Left ventricle myocardium inferior (tissue), 1 donor: ENCODE measurements at regions not wholly inside any gene's neighbourhood (a gene's known extent, or its start where the extent isn't known, plus 50 kb on each side); places are given as distances from the start of the nearest gene placed in this dataset.
"Not testable (repeated sequence)": the region's sequence is repeated elsewhere in the genome, so short reads cannot be mapped to it uniquely, and the experiment has no call there.

Experiments
- DNase-seq: peaks from one replicate; pipeline ENCODE4 v3.0.0-alpha.2; 2020
- H3K27ac ChIP-seq: fragments of 200-600 bp; replicated peaks from 2 replicates; pipeline ENCODE4 v1.8.0; 2021
- H3K27me3 ChIP-seq: fragments of 200-600 bp; 2 replicates; pipeline ENCODE4 v1.8.0; 2021; ENCODE audit warnings: low read depth
- H3K36me3 ChIP-seq: fragments of 200-600 bp; 2 replicates; pipeline ENCODE4 v1.8.0; 2021
- H3K4me1 ChIP-seq: fragments of 200-600 bp; 2 replicates; pipeline ENCODE4 v1.8.0; 2021
- H3K4me3 ChIP-seq: fragments of 200-600 bp; 2 replicates; pipeline ENCODE4 v1.8.0; 2021; ENCODE audit warnings: mild to moderate bottlenecking, moderate library complexity
- H3K9me3 ChIP-seq: fragments of 200-600 bp; replicated peaks from 2 replicates; pipeline ENCODE4 v1.8.0; 2021
- intact Hi-C: fragments of 100-400 bp; cut with micrococcal nuclease; formaldehyde crosslinking; loops from one replicate; pipeline ENCODE4 v1.11.0; 2022
- TF ChIP-seq, protein P1 (sequence below): fragments of 200-600 bp; IDR thresholded peaks from 2 replicates; pipeline ENCODE4 v1.8.0; 2021; ENCODE audit warnings: antibody characterized with exemption, mild to moderate bottlenecking, borderline replicate concordance
- donor health status: DM: no; HTN: yes; CAD: no; lungs with severe emphysema.

DNA sequence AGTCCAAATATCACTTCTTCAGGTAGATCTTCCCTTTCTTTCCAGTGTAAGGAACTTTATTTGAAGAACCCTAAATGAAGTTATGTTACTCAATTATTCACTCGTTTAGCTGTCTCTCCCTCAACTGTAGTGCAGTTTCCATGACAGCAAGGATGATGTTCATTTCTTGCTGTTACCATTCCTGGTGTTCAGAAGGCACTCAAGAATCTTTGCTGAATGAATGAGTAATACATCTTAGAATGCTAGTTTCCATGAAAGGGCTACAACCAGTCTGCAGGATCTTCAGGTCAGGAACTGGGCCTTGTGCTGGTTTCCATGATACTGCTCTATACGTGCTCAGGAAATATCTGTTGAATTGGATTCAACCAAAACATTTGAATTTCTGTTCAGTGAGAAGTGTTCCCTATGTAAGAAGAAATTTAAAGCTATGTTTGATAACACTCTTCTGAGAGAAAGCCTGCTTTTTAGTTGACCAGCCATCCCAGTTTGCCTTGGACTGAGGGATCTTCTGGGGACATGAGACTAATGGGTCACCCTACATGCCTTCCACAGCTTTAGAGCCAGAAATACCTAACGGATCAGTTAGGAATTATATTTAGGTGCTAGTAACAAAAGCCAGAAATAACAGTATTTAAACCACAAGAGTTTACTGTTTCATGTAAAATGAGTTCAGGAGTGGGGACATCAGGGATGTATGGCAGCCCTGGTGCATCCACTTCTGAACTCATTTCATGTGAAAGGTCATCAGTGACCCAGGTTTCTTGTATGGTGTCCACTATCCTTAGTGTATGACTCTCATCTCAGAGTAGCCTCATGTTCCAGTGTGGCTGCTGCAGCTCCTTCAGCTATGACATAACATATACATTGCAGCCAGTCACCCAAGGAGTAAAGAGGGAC lies 500.1 kb upstream of the SGCD start:
- Histone ChIP-seq H3K4me3 (no peak overlapping the region), H3K27ac (no peak overlapping the region), H3K36me3 (no peaks in the 10 kb centered on the region), H3K9me3 (no peaks in the 10 kb centered on the region), H3K27me3 (no peaks in the 10 kb centered on the region), H3K4me1 (no peaks in the 10 kb centered on the region)
- intact Hi-C loops: no loop called here
- TF ChIP-seq, protein P1, sequence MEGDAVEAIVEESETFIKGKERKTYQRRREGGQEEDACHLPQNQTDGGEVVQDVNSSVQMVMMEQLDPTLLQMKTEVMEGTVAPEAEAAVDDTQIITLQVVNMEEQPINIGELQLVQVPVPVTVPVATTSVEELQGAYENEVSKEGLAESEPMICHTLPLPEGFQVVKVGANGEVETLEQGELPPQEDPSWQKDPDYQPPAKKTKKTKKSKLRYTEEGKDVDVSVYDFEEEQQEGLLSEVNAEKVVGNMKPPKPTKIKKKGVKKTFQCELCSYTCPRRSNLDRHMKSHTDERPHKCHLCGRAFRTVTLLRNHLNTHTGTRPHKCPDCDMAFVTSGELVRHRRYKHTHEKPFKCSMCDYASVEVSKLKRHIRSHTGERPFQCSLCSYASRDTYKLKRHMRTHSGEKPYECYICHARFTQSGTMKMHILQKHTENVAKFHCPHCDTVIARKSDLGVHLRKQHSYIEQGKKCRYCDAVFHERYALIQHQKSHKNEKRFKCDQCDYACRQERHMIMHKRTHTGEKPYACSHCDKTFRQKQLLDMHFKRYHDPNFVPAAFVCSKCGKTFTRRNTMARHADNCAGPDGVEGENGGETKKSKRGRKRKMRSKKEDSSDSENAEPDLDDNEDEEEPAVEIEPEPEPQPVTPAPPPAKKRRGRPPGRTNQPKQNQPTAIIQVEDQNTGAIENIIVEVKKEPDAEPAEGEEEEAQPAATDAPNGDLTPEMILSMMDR: no peak
- DNase-seq: no peak

DNA sequence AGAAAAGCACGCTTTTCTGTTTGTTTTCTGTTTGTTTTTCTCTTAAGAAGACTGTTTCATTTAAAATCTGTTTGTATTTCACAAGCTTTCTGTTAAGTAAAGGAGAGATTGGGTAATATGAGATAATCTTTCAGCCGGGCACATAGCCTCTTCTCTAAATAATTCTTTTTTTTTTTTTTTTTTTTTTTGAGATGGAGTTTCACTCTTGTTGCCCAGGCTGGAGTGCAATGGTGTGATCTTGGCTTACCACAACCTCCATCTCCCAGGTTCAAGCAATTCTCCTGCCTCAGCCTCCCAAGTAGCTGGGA lies 499.5 kb upstream of the SGCD start:
- DNase-seq, H3K4me1 ChIP-seq, H3K4me3 ChIP-seq, H3K27ac ChIP-seq, H3K9me3 ChIP-seq, intact Hi-C loops, H3K27me3 ChIP-seq, H3K36me3 ChIP-seq: not testable (repeated sequence)

DNA sequence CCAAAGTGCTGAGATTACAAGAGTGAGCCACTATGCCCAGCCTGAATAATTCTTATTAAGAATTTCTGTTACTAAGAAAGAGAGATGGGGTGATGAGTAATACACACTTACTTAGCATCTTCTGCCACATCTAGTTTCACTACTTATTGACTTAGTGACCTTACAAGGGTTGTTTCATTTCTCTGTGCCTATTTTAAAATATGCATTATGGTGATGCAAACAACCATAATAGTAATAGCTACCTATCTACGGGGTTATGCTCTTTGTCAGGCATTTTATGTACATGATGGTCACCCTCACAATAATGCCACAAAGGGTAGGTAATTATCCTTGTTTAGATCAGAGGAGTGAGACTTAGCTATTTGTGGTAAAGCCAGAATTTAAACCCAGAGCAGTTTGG lies 499.0 kb upstream of the SGCD start:
- Histone ChIP-seq H3K36me3 (no peaks in the 10 kb centered on the region), H3K4me3 (no peak overlapping the region), H3K27me3 (no peaks in the 10 kb centered on the region), H3K4me1 (no peaks in the 10 kb centered on the region), H3K27ac (no peak overlapping the region), H3K9me3 (no peaks in the 10 kb centered on the region)
- no peak for DNase-seq
- intact Hi-C loops: no loop called here
- TF ChIP-seq, protein P1: no peak

DNA sequence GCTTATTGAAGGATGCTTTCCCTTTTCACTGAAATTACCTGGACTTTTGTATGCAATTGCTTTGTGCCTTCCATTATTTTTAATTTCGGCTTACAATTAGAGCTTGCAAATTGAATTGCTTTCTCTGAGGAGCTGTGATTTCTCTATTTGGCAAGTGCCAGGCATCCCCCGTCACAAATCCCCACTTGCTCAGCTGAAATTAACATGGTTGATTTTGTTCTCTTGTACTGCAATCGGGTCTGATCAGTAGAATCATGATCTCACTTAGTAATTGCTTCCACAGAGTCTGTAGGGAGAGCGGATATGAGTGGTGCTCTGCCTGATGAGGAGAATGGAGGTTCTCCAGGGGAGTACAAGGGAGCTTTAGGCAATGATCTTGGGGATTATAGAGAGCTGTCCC lies 495.5 kb upstream of the SGCD start:
- TF ChIP-seq, protein P1: no peak
- H3K36me3 ChIP-seq: no peaks in the 10 kb centered on the region
- intact Hi-C loops: no loop called here

DNA sequence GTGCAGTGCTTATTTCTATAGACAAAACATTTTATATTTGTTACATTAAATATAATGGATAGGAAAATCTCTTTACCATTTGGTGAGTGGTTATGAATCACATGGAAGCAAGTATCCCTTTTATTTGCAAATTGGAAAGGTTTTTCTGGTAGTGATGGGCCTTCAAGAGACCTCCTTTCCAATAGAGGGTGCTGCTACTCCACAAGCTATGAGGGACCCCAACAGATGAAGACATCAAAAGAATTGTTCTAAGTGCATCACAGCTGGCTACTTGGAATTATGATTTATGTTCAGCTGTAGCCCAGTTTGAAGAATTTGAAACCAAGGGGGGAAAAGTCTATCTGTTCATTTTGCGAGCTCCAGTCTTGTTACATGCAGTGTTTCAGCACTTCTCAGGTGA lies 493.7 kb upstream of the SGCD start:
- intact Hi-C loops: no loop called here
- Histone ChIP-seq H3K36me3 (no peaks in the 10 kb centered on the region), H3K9me3 (no peaks in the 10 kb centered on the region), H3K4me1 (peaks cover 5% of the 10 kb centered on the region), H3K27ac (no peak overlapping the region), H3K4me3 (no peak overlapping the region), H3K27me3 (no peaks in the 10 kb centered on the region)
- DNase-seq: no peak
- TF ChIP-seq, protein P1: no peak

More for the DNA sequence above, 495.5 kb upstream of the SGCD start:
- no peak for DNase-seq
- Histone ChIP-seq H3K4me3 (no peak overlapping the region), H3K27me3 (no peaks in the 10 kb centered on the region), H3K27ac (no peak overlapping the region), H3K9me3 (no peaks in the 10 kb centered on the region), H3K4me1 (peaks cover 1% of the 10 kb centered on the region)

DNA sequence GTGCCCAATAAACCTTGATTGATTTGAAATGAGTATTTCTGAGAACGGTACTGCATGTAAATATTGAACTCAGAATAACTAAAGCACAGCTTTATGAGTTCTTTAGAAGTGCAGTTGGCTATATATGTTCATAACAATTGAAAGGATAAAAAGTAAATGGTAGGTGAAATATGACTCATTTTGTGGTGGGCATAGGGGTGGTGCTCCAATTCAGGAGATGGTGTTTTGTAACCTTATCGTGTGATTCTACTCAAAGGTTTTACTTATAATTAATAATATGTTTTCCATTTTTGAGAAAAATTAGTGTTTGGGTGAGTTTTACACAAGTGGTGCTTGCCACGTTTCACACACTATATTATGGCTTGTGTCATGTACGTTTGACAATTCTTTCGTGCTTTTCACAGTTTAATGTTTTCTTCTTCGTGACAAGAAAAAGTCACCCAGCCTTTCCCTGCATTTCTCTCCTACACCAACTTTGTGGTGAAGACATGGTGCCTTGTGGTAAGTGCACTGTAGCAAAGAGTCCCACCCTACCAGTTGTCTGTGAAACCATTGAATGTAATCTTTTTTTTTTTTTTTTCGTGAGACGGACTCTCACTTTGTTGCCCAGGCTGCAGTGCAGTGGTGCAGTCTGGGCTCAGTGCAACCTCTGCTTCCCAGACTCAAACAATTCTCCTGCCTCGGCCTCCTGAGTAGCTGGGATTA lies 492.5 kb upstream of the SGCD start:
- H3K4me3 ChIP-seq: no peak overlapping the region
- H3K27me3 ChIP-seq: no peaks in the 10 kb centered on the region
- no peak for DNase-seq
- H3K9me3 ChIP-seq: no peaks in the 10 kb centered on the region
- H3K4me1 ChIP-seq: peaks cover 5% of the 10 kb centered on the region
- TF ChIP-seq, protein P1: no peak
- H3K27ac ChIP-seq: no peak overlapping the region
- H3K36me3 ChIP-seq: no peaks in the 10 kb centered on the region
- intact Hi-C loops: no loop called here
